GM12872 (cell line): ENCODE measurements at regions not wholly inside any gene's neighbourhood (a gene's known extent, or its start where the extent isn't known, plus 50 kb on each side); places are given as distances from the start of the nearest gene placed in this dataset.

Experiments
- CTCF ChIP-seq: IDR thresholded peaks from 3 replicates; pipeline ENCODE4 v1.5.1; 2011; ENCODE audit warnings: low read depth, mild to moderate bottlenecking, low read length, moderate library complexity; ENCODE audit not compliant: insufficient read depth

GRCh38 chr17:83183951-83184506 is 104.6 kb downstream of the METRNL start:
- no peak for TF ChIP-seq CTCF

GRCh38 chr17:83185023-83186002 is 105.9 kb downstream of the METRNL start:
- no peak for TF ChIP-seq CTCF

- TF ChIP-seq CTCF: no peak
Measured at GRCh38 chr17:83186226-83186625, 106.8 kb downstream of the METRNL start.

GRCh38 chr17:83186751-83187421 is 107.5 kb downstream of the METRNL start:
- TF ChIP-seq CTCF: no peak

- TF ChIP-seq CTCF: no peak
Measured at GRCh38 chr17:83187782-83188311, 108.4 kb downstream of the METRNL start.

- no peak for TF ChIP-seq CTCF
Measured at GRCh38 chr17:83189044-83190003, 109.9 kb downstream of the METRNL start.
